MM.1S (cell line): ENCODE measurements at regions not wholly inside any gene's neighbourhood (a gene's known extent, or its start where the extent isn't known, plus 50 kb on each side); places are given as distances from the start of the nearest gene placed in this dataset.

Experiments used
- DNase-seq: peaks from one replicate; pipeline ENCODE4 v3.0.0-alpha.2; 2015
- H2AFZ ChIP-seq: fragments of 300-600 bp; sonication (generic); 2 replicates; pipeline ENCODE4 v1.6.0; 2016; ENCODE audit warnings: antibody characterized with exemption, low read length
- H3F3A ChIP-seq: fragments of 300-600 bp; sonication (generic); 2 replicates; pipeline ENCODE4 v1.6.1; 2016; ENCODE audit warnings: mild to moderate bottlenecking, antibody characterized with exemption, low read length, moderate library complexity, mixed read lengths; ENCODE audit not compliant: insufficient read depth
- H3K27ac ChIP-seq: fragments of 300-600 bp; sonication (generic); 2 replicates; pipeline ENCODE4 v1.5.1; 2016; ENCODE audit warnings: mild to moderate bottlenecking, low read length
- H3K27me3 ChIP-seq: fragments of 300-600 bp; sonication (generic); replicated peaks from 2 replicates; pipeline ENCODE4 v1.6.0; 2016; ENCODE audit warnings: low read length; ENCODE audit not compliant: insufficient read depth
- H3K36me3 ChIP-seq: fragments of 300-600 bp; sonication (generic); replicated peaks from 2 replicates; pipeline ENCODE4 v1.6.1; 2016; ENCODE audit warnings: mild to moderate bottlenecking, low read length, mixed read lengths; ENCODE audit not compliant: insufficient read depth
- H3K4me1 ChIP-seq: fragments of 300-600 bp; sonication (generic); 2 replicates; pipeline ENCODE4 v1.6.1; 2016; ENCODE audit warnings: low read length, mixed read lengths
- H3K4me2 ChIP-seq: fragments of 300-600 bp; sonication (generic); 2 replicates; pipeline ENCODE4 v1.6.0; 2016; ENCODE audit warnings: low read depth, low read length
- H3K4me3 ChIP-seq: fragments of 300-600 bp; sonication (generic); 2 replicates; pipeline ENCODE4 v1.5.1; 2016; ENCODE audit warnings: low read length, mixed read lengths
- H3K79me2 ChIP-seq: fragments of 300-600 bp; sonication (generic); 2 replicates; pipeline ENCODE4 v1.6.1; 2016; ENCODE audit warnings: mixed run types, low read length, mixed read lengths
- H3K9ac ChIP-seq: fragments of 300-600 bp; sonication (generic); 2 replicates; pipeline ENCODE4 v1.6.1; 2016; ENCODE audit warnings: low read length, mixed read lengths
- H3K9me2 ChIP-seq: fragments of 300-600 bp; sonication (generic); replicated peaks from 2 replicates; pipeline ENCODE4 v1.6.1; 2016; ENCODE audit warnings: mild to moderate bottlenecking, low read length, mixed read lengths; ENCODE audit not compliant: insufficient read depth
- H3K9me3 ChIP-seq: fragments of 300-600 bp; sonication (generic); replicated peaks from 2 replicates; pipeline ENCODE4 v1.6.1; 2016; ENCODE audit warnings: mild to moderate bottlenecking, low read length, mixed read lengths; ENCODE audit not compliant: insufficient read depth
- H4K20me1 ChIP-seq: fragments of 300-600 bp; sonication (generic); 2 replicates; pipeline ENCODE4 v1.6.1; 2016; ENCODE audit warnings: mild to moderate bottlenecking, low read length, moderate library complexity, mixed read lengths; ENCODE audit not compliant: insufficient read depth
- CTCF ChIP-seq: fragments of 300-600 bp; sonication (generic); IDR thresholded peaks from 2 replicates; pipeline ENCODE4 v1.5.1; 2016; ENCODE audit warnings: antibody characterized with exemption, low read length, mixed read lengths
- EZH2 ChIP-seq: fragments of 300-600 bp; sonication (generic); optimal IDR thresholded peaks from 2 replicates; pipeline ENCODE3; 2017; ENCODE audit warnings: low read depth, mild to moderate bottlenecking, antibody characterized with exemption, low read length, mixed read lengths
- EZH2phosphoT487 ChIP-seq: fragments of 300-600 bp; sonication (generic); IDR thresholded peaks from 2 replicates; pipeline ENCODE4 v1.6.1; 2018; ENCODE audit warnings: antibody characterized with exemption, low read length

GRCh38 chr9:2415326-2415725 is 206.3 kb upstream of the VLDLR start:
- H3K9ac ChIP-seq = no peak overlapping the region
- no peaks in the 10 kb centered on the region for H3K9me2 ChIP-seq
- no peaks in the 10 kb centered on the region for H3K4me1 ChIP-seq
- TF ChIP-seq CTCF (no peak), EZH2 (no peak), EZH2phosphoT487 (no peak)
- DNase-seq = no peak
- no peaks in the 10 kb centered on the region for H3K79me2 ChIP-seq
- H3K9me3 ChIP-seq = no peaks in the 10 kb centered on the region
- H2AFZ ChIP-seq = no peak overlapping the region
- H3K36me3 ChIP-seq = no peaks in the 10 kb centered on the region
- no peak overlapping the region for H3K4me3 ChIP-seq
- H3K27ac ChIP-seq = no peak overlapping the region
- no peaks in the 10 kb centered on the region for H3F3A ChIP-seq
- no peak overlapping the region for H3K4me2 ChIP-seq
- H3K27me3 ChIP-seq = no peaks in the 10 kb centered on the region
- H4K20me1 ChIP-seq = no peaks in the 10 kb centered on the region

GRCh38 chr9:2417730-2418129 is 203.9 kb upstream of the VLDLR start:
- Histone ChIP-seq H3K4me3 (no peak overlapping the region), H3K9ac (no peak overlapping the region), H3K27ac (no peak overlapping the region), H2AFZ (no peak overlapping the region), H3K79me2 (no peaks in the 10 kb centered on the region), H3K4me2 (no peak overlapping the region), H3K36me3 (no peaks in the 10 kb centered on the region), H3K9me3 (no peaks in the 10 kb centered on the region), H4K20me1 (no peaks in the 10 kb centered on the region), H3K27me3 (no peaks in the 10 kb centered on the region), H3F3A (no peaks in the 10 kb centered on the region), H3K9me2 (no peaks in the 10 kb centered on the region), H3K4me1 (no peaks in the 10 kb centered on the region)
- TF ChIP-seq EZH2 = no peak
- no peak for TF ChIP-seq EZH2phosphoT487
- no peak for TF ChIP-seq CTCF
- DNase-seq = no peak

GRCh38 chr9:2418619-2419018 is 203.0 kb upstream of the VLDLR start:
- H3K4me2 ChIP-seq = no peak overlapping the region
- TF ChIP-seq EZH2phosphoT487 (no peak), EZH2 (no peak), CTCF (no peak)
- DNase-seq = no peak

More at GRCh38 chr9:2418619-2419018, 203.0 kb upstream of the VLDLR start:
- Histone ChIP-seq H4K20me1 (no peaks in the 10 kb centered on the region), H2AFZ (no peak overlapping the region), H3K9me3 (no peaks in the 10 kb centered on the region), H3K9me2 (no peaks in the 10 kb centered on the region), H3F3A (no peaks in the 10 kb centered on the region), H3K4me3 (no peak overlapping the region), H3K27me3 (no peaks in the 10 kb centered on the region), H3K36me3 (no peaks in the 10 kb centered on the region), H3K27ac (no peak overlapping the region), H3K9ac (no peak overlapping the region), H3K4me1 (no peaks in the 10 kb centered on the region), H3K79me2 (no peaks in the 10 kb centered on the region)
